Choroid plexus epithelial cell (primary cell): ENCODE measurements at regions not wholly inside any gene's neighbourhood (a gene's known extent, or its start where the extent isn't known, plus 50 kb on each side); places are given as distances from the start of the nearest gene placed in this dataset.

ENCODE experiments used
- DNase-seq: peaks from one replicate; pipeline ENCODE4 v3.0.0-alpha.2; 2010; ENCODE audit warnings: low read depth
- H3K4me3 ChIP-seq: 2 replicates; pipeline ENCODE4 v1.5.1; 2011; ENCODE audit warnings: low read depth, mild to moderate bottlenecking, control low read depth, low read length, moderate library complexity
- TF ChIP-seq, protein P1 (sequence below): conservative IDR thresholded peaks from 2 replicates; pipeline ENCODE4 v1.5.1; 2011; ENCODE audit warnings: low read depth, mild to moderate bottlenecking, control low read depth, inconsistent platforms, low read length, moderate library complexity

DNA sequence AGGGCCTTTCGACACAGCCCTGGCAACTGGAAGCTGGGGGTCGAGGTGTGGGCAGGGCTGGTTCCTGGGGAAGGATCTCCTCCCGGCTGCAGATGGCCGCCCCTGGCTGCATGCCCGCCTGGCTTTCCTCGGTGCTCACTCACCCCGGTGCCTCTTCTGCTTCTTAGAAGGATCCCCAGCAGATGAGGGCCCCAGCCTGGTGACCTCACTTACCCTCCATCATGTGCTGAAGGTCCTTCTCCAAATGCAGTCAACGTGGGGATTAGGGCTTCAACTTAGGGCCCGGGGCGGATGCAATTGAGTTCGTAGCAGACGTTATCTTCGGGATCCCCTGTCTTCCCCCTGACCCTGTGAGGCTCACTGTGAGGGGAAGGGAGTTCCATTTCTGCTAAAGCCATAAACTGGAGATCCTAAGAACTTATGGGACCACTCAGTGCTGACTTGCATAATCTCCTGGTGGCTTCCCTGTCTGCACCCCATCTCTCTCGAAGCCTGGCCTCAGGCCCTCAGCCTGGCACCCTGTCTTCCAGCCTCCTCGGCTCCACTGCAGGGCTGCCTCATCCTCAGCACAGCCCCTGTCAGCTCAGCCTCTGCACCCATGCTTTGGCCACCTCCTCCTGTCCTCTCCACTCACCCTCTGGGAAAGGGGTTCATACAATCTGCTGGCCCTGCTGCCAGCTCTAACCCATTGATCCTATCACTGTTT lies 92.6 kb downstream of the THBS2 start:
- TF ChIP-seq, protein P1, sequence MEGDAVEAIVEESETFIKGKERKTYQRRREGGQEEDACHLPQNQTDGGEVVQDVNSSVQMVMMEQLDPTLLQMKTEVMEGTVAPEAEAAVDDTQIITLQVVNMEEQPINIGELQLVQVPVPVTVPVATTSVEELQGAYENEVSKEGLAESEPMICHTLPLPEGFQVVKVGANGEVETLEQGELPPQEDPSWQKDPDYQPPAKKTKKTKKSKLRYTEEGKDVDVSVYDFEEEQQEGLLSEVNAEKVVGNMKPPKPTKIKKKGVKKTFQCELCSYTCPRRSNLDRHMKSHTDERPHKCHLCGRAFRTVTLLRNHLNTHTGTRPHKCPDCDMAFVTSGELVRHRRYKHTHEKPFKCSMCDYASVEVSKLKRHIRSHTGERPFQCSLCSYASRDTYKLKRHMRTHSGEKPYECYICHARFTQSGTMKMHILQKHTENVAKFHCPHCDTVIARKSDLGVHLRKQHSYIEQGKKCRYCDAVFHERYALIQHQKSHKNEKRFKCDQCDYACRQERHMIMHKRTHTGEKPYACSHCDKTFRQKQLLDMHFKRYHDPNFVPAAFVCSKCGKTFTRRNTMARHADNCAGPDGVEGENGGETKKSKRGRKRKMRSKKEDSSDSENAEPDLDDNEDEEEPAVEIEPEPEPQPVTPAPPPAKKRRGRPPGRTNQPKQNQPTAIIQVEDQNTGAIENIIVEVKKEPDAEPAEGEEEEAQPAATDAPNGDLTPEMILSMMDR = no peak
- no peak for DNase-seq

GRCh38 chr6:169160091-169160854 lies 93.4 kb downstream of the THBS2 start:
- DNase-seq = no peak
- H3K4me3 ChIP-seq = no peak overlapping the region
- TF ChIP-seq, protein P1 = no peak

More for the DNA sequence above, 92.6 kb downstream of the THBS2 start:
- no peak overlapping the region for H3K4me3 ChIP-seq

DNA sequence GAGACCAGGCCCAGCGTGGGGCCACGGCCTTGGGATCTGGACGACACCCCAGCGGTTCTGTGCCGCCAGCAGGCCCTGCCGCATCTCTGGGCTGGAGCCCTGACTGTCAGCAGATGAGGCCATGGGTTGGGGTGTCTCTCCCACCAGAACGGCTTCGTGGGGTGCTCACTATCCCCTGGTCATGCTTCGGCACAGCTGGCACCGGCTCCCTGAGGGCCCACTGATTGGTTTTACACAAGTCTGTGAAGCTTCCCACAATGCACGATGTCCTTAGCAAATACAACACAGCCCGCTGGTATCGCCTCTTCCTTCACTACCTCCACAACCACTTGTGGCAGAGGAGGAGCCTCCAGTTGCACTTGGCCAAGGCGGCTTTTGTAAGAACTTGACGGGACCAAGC lies 94.3 kb downstream of the THBS2 start:
- TF ChIP-seq, protein P1 = no peak
- no peak overlapping the region for H3K4me3 ChIP-seq
- DNase-seq = no peak

GRCh38 chr6:169158691-169159090 lies 95.0 kb downstream of the THBS2 start:
- TF ChIP-seq, protein P1 = no peak
- DNase-seq = no peak

GRCh38 chr6:169158174-169158573 lies 95.5 kb downstream of the THBS2 start:
- peak; percentile 91 for DNase-seq
- TF ChIP-seq, protein P1 = peak; percentile 31
- H3K4me3 ChIP-seq = no peak overlapping the region

More at GRCh38 chr6:169158691-169159090, 95.0 kb downstream of the THBS2 start:
- H3K4me3 ChIP-seq = no peak overlapping the region

- TF ChIP-seq, protein P1 = no peak
- H3K4me3 ChIP-seq = no peak overlapping the region
- DNase-seq = no peak
These were observed 96.2 kb downstream of the THBS2 start for GRCh38 chr6:169157197-169158148.
